Hepatocyte (in vitro differentiated cells): ENCODE measurements at regions not wholly inside any gene's neighbourhood (a gene's known extent, or its start where the extent isn't known, plus 50 kb on each side); places are given as distances from the start of the nearest gene placed in this dataset.

Experiments
- EZH2 ChIP-seq: fragments of 200-600 bp; sonication (generic); IDR thresholded peaks from 2 replicates; pipeline ENCODE4 v1.6.1; 2016; ENCODE audit warnings: antibody characterized with exemption, mild to moderate bottlenecking, borderline replicate concordance
- EZH2phosphoT487 ChIP-seq: fragments of 200-600 bp; sonication (generic); IDR thresholded peaks from one replicate; pipeline ENCODE4 v1.6.1; 2018; ENCODE audit warnings: antibody characterized with exemption, mild to moderate bottlenecking, low read depth, moderate library complexity; ENCODE audit not compliant: unreplicated experiment, severe bottlenecking
- TF ChIP-seq, protein P1 (sequence below): fragments of 200-600 bp; sonication (generic); IDR thresholded peaks from 2 replicates; pipeline ENCODE4 v1.5.1; 2016; ENCODE audit warnings: antibody characterized with exemption, mild to moderate bottlenecking; ENCODE audit not compliant: poor library complexity

GRCh38 chr20:7505152-7505834 lies 435.0 kb downstream of the HAO1 start:
- TF ChIP-seq, protein P1, sequence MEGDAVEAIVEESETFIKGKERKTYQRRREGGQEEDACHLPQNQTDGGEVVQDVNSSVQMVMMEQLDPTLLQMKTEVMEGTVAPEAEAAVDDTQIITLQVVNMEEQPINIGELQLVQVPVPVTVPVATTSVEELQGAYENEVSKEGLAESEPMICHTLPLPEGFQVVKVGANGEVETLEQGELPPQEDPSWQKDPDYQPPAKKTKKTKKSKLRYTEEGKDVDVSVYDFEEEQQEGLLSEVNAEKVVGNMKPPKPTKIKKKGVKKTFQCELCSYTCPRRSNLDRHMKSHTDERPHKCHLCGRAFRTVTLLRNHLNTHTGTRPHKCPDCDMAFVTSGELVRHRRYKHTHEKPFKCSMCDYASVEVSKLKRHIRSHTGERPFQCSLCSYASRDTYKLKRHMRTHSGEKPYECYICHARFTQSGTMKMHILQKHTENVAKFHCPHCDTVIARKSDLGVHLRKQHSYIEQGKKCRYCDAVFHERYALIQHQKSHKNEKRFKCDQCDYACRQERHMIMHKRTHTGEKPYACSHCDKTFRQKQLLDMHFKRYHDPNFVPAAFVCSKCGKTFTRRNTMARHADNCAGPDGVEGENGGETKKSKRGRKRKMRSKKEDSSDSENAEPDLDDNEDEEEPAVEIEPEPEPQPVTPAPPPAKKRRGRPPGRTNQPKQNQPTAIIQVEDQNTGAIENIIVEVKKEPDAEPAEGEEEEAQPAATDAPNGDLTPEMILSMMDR: no peak
- TF ChIP-seq EZH2 (no peak), EZH2phosphoT487 (no peak)
